Lung (tissue), 11 donors: ENCODE measurements at regions not wholly inside any gene's neighbourhood (a gene's known extent, or its start where the extent isn't known, plus 50 kb on each side); places are given as distances from the start of the nearest gene placed in this dataset.

Experiments used
- ATAC-seq: fragments of 200-7000 bp; cut with Tn5 transposase; one replicate; pipeline ENCODE4 v1.9.1; 2020; ENCODE audit warnings: moderate number of reproducible peaks; ENCODE audit not compliant: insufficient read depth, low FRiP score
- DNase-seq, 3 donors: peaks; one replicate each; pipeline ENCODE4 v3.0.0-alpha.2; 2013 to 2017
- H3K27ac ChIP-seq, 2 donors: one replicate each; pipeline ENCODE4 v1.5.1; 2013; ENCODE audit warnings: mild to moderate bottlenecking in 2 of 2, moderate library complexity in 2 of 2, control low read depth in 1 of 2, inconsistent platforms in 1 of 2, low read depth in 1 of 2, low read length in 1 of 2
- H3K27me3 ChIP-seq, 3 donors: one replicate each; pipeline ENCODE4 v1.5.1; 2013; ENCODE audit warnings: low read length in 2 of 3; ENCODE audit not compliant: control insufficient read depth in 3 of 3, insufficient read depth in 3 of 3
- H3K36me3 ChIP-seq, 4 donors: one replicate each; pipeline ENCODE4 v1.5.1; 2013; ENCODE audit warnings: low read length in 4 of 4, mild to moderate bottlenecking in 1 of 4, moderate library complexity in 1 of 4; ENCODE audit not compliant: control insufficient read depth in 4 of 4, insufficient read depth in 4 of 4
- H3K4me1 ChIP-seq, 5 donors: one replicate each; pipeline ENCODE4 v1.5.1; 2013; ENCODE audit warnings: low read length in 5 of 5, mild to moderate bottlenecking in 2 of 5, moderate library complexity in 1 of 5; ENCODE audit not compliant: control insufficient read depth in 5 of 5, insufficient read depth in 5 of 5
- H3K4me3 ChIP-seq: one replicate; pipeline ENCODE4 v1.5.1; 2013; ENCODE audit warnings: mild to moderate bottlenecking, control low read depth, moderate library complexity
- H3K9ac ChIP-seq, 2 donors: one replicate each; pipeline ENCODE4 v1.5.1; 2013; ENCODE audit warnings: low read length in 2 of 2, control low read depth in 1 of 2; ENCODE audit not compliant: insufficient read depth in 1 of 2
- H3K9me3 ChIP-seq, 4 donors: one replicate each; pipeline ENCODE4 v1.5.1; 2013; ENCODE audit warnings: low read length in 3 of 4, mild to moderate bottlenecking in 1 of 4, moderate library complexity in 1 of 4; ENCODE audit not compliant: control insufficient read depth in 4 of 4, insufficient read depth in 3 of 4
- WGBS, 2 donors: extraction: QIAGEN DNeasy Blood & Tissue Kit; methylation state at CpG; one replicate each; pipeline ENCODE4 v1.1.7; 2013; 5-methylcytosine and 5-hydroxymethylcytosine counted together
- TF ChIP-seq, protein P1 (sequence below): IDR thresholded peaks from 2 replicates; pipeline ENCODE4 v1.5.1; 2012; ENCODE audit warnings: mild to moderate bottlenecking; ENCODE audit errors: control extremely low read depth, extremely low read depth
- donor health status: control.
- donor health status: control.
- donor health status: Bipolar disorder and iron deficiency.
- donor health status: healthy.
- donor health status: DM: yes; HTN: yes; CAD: no.

DNA sequence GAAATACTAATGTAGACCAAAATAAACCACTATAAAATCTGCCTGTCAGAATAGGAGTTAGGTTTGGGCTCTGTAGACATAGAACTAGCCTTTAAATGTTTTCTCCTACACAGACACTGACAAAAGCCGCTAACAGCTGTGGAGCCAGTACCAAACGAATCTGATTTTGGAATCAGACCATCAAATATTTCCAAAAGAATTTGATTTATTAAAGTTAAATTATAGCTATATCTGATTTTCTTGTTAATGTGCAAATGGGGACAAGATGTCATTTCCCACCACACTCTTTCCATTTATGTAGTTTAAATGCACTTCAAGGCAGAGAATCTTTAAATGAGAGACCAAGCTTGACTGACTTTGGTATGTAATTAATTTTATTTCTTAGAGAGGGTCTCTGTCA is 343.4 kb upstream of the FIGN start:
- TF ChIP-seq, protein P1, sequence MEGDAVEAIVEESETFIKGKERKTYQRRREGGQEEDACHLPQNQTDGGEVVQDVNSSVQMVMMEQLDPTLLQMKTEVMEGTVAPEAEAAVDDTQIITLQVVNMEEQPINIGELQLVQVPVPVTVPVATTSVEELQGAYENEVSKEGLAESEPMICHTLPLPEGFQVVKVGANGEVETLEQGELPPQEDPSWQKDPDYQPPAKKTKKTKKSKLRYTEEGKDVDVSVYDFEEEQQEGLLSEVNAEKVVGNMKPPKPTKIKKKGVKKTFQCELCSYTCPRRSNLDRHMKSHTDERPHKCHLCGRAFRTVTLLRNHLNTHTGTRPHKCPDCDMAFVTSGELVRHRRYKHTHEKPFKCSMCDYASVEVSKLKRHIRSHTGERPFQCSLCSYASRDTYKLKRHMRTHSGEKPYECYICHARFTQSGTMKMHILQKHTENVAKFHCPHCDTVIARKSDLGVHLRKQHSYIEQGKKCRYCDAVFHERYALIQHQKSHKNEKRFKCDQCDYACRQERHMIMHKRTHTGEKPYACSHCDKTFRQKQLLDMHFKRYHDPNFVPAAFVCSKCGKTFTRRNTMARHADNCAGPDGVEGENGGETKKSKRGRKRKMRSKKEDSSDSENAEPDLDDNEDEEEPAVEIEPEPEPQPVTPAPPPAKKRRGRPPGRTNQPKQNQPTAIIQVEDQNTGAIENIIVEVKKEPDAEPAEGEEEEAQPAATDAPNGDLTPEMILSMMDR: no peak
- Histone ChIP-seq H3K27me3 (no peaks in the 10 kb centered on the region), H3K4me3 (no peak overlapping the region), H3K9ac (no peak overlapping the region), H3K27ac (no peak overlapping the region), H3K36me3 (no peaks in the 10 kb centered on the region), H3K9me3 (no peaks in the 10 kb centered on the region), H3K4me1 (no peaks in the 10 kb centered on the region)
- no peak for ATAC-seq
- WGBS, 2 donors: 72 to 83% methylated on average over 2 of the region's 2 CpGs
- DNase-seq: no peak

DNA sequence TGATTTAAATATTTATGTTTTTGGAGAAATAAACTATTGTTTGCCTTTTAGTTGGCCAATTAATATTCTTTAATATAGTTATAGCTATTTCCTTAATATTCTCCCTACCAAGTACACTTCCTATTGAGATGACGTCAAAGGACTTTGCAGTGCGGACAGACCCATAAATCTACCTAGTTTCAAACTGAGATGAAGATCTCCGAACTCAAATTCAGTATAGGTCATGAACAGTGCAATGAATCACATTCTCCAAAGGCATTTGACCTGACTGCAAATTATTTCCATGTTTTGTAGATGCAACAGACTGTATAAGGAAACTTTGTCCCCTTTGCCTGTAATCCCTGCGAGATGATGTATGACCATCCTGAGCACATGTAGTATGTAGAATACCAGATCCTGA is 342.6 kb upstream of the FIGN start:
- Histone ChIP-seq H3K9ac (no peak overlapping the region), H3K4me1 (no peaks in the 10 kb centered on the region), H3K27ac (no peak overlapping the region), H3K9me3 (no peaks in the 10 kb centered on the region), H3K36me3 (no peaks in the 10 kb centered on the region), H3K4me3 (no peak overlapping the region), H3K27me3 (no peaks in the 10 kb centered on the region)
- WGBS, 2 donors: 80 to 81% methylated on average over 4 of the region's 4 CpGs
- DNase-seq: no peak
- TF ChIP-seq, protein P1: no peak
- ATAC-seq: no peak

- H3K4me3 ChIP-seq: no peak overlapping the region
Measured at GRCh38 chr2:164073101-164074074, 337.6 kb upstream of the FIGN start.

More at GRCh38 chr2:164073101-164074074, 337.6 kb upstream of the FIGN start:
- H3K27ac ChIP-seq: no peak overlapping the region
- DNase-seq: no peak
- no peaks in the 10 kb centered on the region for H3K27me3 ChIP-seq
- no peaks in the 10 kb centered on the region for H3K36me3 ChIP-seq
- no peak for ATAC-seq
- H3K9ac ChIP-seq: no peak overlapping the region
- TF ChIP-seq, protein P1: no peak
- 67 to 77% methylated on average over 12 of the region's 12 CpGs for whole genome bisulfite sequencing, 2 donors
- H3K9me3 ChIP-seq: no peaks in the 10 kb centered on the region
- no peaks in the 10 kb centered on the region for H3K4me1 ChIP-seq
